Middle frontal gyrus (tissue), 1 donor: ENCODE measurements at regions not wholly inside any gene's neighbourhood (a gene's known extent, or its start where the extent isn't known, plus 50 kb on each side); places are given as distances from the start of the nearest gene placed in this dataset.

Experiments used
- DNase-seq: peaks from one replicate; pipeline ENCODE4 v3.0.0-alpha.2; 2015; ENCODE audit warnings: low spot score; ENCODE audit errors: extremely low spot score

GRCh38 chr2:40507432-40507831, 55.5 kb upstream of the SLC8A1 start:
- no peak for DNase-seq

- DNase-seq, result no peak
Measured at GRCh38 chr2:40510304-40510703, 58.4 kb upstream of the SLC8A1 start.

GRCh38 chr2:40511661-40512213, 59.8 kb upstream of the SLC8A1 start:
- DNase-seq, result no peak

- DNase-seq, result no peak
Measured at GRCh38 chr2:40512256-40512655, 60.4 kb upstream of the SLC8A1 start.

DNA sequence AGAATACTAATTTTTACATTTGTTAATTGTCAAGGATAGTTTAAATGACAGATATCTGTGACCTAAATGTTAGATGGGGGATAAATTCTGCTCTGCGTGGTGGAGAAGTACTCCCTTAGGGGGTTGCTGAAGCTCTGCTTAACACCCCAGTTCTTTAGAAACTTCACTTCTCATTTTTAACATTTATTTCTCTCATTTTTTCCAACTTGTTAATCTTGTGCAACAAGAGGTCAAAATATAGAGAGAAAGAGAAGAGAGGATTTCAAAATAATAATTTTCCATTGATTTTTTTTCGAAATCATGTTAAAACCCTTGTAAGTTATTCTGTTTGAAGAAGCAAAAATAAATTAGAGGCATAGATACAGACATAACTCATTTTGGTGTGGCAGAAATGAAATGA, 61.3 kb upstream of the SLC8A1 start:
- no peak for DNase-seq

- DNase-seq, result no peak
Measured at GRCh38 chr2:40516604-40517003, 64.7 kb upstream of the SLC8A1 start.

DNA sequence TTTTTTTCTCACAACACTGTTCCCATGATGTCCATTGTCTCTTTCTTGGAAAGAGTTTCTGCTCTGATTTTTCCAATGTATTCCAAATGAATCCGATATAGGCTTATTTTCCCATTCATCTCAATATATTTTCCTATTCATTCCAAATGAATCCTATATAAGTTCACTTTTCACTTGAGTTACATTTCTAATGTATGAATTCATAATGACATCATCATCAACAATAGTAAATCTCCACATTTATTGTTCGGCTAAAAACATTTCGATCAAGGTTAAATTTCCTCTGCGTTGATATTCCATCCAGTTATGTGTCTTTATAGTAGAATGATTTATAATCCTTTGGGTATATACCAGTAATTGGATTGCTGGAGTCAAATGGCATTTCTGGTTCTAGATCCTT, 76.7 kb upstream of the SLC8A1 start:
- no peak for DNase-seq

- no peak for DNase-seq
Measured at GRCh38 chr2:40531359-40531758, 79.5 kb upstream of the SLC8A1 start.

DNA sequence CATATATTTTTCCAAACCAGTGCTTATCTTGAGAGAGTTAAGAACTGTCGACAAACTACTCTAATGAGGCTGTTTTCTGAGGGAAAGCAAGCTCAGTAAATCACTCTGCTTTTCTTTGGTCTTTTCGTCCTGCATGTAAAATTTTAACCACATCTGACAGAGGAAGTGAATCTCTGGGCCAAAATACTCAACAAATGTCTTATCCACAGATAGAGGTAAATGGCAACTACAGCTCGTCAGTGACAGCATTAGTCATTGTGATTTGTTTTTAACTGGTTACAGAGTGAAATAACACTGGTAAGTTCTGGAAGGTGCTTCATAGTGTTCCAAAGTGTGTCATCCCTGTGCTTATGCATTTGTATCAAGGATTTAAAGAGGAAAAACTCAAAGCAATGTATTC, 82.6 kb upstream of the SLC8A1 start:
- no peak for DNase-seq

GRCh38 chr2:40535972-40536371, 84.1 kb upstream of the SLC8A1 start:
- no peak for DNase-seq

- no peak for DNase-seq
Measured at GRCh38 chr2:40540026-40540425, 88.1 kb upstream of the SLC8A1 start.

DNA sequence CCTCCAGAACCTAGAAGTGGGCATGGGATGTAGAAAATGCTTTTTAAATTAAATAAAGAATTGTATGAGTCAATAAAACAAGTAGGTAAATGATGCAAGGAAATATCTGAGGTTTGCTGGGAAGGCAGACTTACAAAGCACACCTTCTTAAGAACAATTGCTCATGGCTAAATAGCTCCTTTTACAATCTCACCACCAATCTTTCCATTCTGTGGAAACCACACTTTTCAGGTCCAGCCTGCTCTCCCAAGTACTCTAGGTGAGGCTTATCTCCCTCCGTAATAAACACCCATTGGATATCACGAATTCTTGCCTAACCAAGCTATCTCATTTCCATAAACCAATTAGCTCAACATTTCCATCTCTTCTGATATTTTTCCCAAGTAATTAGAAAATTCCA, 91.5 kb upstream of the SLC8A1 start:
- DNase-seq, result no peak

DNA sequence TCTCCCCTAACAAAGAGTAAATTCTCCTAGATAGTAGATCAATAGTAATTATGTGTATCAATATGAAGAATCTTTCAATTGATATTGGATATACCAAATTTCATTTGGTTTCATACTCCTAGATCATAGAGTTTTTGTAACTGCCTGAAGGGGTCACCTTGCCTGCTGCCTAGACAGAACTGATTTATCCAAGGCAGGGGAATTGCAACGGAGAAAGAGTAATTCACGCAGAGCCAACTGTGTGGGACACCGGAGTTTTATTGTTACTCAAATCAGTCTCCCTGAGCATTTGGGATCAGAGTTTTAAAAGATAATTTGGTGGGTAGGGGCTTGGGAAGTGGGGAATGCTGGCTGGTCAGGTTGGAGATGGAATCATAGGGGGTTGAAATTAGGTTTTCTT, 92.2 kb upstream of the SLC8A1 start:
- DNase-seq, result no peak

- no peak for DNase-seq
Measured at GRCh38 chr2:40545645-40546044, 93.8 kb upstream of the SLC8A1 start.

GRCh38 chr2:40546439-40547191, 94.7 kb upstream of the SLC8A1 start:
- DNase-seq, result no peak

DNA sequence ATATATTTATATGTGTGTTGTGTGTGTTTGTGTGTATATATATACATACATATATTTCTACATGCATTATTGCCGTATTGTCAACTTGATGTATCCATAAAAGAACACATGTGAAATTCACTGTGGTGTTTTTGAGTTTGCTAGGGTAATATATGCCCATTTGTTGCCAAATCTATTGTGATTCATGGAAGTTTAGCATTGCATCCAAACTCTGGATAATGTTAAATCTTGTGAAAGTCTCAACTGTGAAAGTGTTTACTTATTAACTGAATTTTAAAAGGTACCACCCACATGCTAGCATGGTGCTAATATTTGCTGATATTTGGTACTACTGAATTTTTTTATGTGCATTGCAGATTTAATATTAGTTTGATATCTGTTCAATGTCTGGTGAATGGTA, 96.6 kb upstream of the SLC8A1 start:
- DNase-seq, result no peak

- no peak for DNase-seq
Measured at GRCh38 chr2:40550085-40550484, 98.2 kb upstream of the SLC8A1 start.

- DNase-seq, result no peak
Measured at GRCh38 chr2:40551081-40551480, 99.2 kb upstream of the SLC8A1 start.

DNA sequence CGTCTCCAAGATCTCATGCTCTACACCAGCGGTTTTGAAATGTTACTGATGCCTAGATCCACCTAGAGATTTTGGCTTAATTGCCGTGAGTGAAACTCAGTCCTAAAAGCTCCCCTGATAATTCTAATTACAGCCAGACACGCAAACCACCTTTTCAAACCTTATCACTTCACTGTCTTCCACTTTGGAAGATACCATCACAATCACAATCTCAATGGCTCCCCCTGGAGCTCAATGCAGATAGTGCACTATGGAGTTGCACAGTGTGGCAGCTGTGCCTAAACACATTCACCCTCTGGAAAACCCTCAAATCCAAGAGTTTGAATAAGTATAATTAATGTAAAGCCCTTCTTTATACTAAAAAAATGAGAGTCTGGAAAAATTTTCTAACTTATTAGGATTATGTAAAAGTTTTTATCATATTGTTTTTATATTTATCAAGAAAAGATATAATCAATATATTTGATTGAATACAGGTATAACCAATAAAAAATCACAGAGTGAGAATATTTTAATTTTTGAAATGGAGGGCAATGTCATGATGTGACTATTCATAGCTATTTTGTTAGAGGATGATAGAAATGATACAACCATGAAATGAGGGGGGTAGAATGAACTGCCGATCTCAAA, 102.9 kb upstream of the SLC8A1 start:
- no peak for DNase-seq

DNA sequence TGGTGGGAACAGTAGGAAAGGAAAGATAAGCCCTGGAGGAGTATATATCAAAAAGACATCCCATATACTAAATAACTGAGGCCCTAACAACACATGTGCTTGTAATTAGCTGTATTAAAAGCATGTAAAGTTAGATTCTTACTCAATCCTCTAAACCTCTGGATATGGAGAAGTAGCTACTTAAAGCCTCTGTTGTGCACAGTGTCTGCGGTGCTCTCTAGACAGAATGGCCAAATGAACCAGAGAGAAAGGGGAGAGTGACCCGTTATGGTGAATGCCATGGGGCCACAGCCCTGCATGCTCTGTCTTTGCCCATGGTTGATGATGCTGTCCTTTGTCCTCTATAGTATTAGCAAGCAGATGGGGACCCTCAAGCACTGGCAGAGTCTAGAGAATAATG, 104.4 kb upstream of the SLC8A1 start:
- DNase-seq, result no peak

DNA sequence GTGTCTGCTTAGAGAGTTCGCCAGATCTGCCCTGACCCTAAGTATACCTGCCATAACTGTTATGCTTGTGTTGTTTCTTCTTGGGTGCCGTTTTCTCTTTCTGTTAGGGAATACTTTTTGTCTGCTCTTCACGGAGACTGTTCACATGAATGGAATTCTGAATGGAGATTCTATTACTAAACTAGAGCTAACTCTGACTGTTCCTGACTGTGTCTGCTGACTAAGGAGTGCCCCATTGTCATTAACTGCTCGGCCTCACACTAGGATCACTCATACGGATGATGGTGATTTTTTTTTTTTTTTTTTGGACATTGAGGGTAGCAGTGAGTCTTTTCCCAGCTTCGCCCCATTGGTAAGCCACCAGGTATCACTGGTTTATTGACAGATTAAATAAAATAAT, 104.8 kb upstream of the SLC8A1 start:
- no peak for DNase-seq

GRCh38 chr2:40558761-40559160, 106.9 kb upstream of the SLC8A1 start:
- DNase-seq, result no peak

DNA sequence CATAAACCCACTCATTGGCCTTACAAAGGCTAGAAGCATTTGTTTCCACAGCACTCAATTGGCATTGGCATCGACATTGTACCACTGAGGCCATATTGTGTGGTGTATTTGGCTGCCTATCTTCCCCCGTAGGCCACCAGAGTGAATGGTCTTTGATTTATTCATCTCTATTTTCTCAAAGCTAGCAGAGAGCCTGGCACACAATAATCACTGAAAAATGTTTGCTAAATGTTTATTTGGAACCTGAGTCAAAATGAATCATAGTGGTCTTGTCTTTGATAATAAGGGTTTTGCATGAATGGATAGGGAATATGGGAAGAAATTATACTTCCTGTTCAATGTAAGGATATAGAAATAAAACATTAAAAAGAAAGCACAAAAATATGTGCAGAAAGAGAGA, 107.3 kb upstream of the SLC8A1 start:
- no peak for DNase-seq
